Colonic mucosa (tissue), 4 donors: ENCODE measurements at regions not wholly inside any gene's neighbourhood (a gene's known extent, or its start where the extent isn't known, plus 50 kb on each side); places are given as distances from the start of the nearest gene placed in this dataset.

Experiments used
- DNase-seq: peaks from one replicate; pipeline ENCODE4 v3.0.0-alpha.2; 2020
- H3K27ac ChIP-seq: fragments of 200-600 bp; one replicate; pipeline ENCODE4 v1.8.0; 2021
- H3K27me3 ChIP-seq: fragments of 200-600 bp; one replicate; pipeline ENCODE4 v1.8.0; 2021
- H3K36me3 ChIP-seq: fragments of 200-600 bp; one replicate; pipeline ENCODE4 v1.8.0; 2021
- H3K4me1 ChIP-seq: fragments of 200-600 bp; one replicate; pipeline ENCODE4 v1.8.0; 2021; ENCODE audit warnings: mild to moderate bottlenecking
- H3K4me3 ChIP-seq: fragments of 200-600 bp; one replicate; pipeline ENCODE4 v1.8.0; 2021
- H3K9ac ChIP-seq, 2 donors: one replicate each; pipeline ENCODE4 v1.7.0; 2013; ENCODE audit warnings: control low read depth in 2 of 2, low read depth in 2 of 2, low read length in 2 of 2
- H3K9me3 ChIP-seq: fragments of 200-600 bp; one replicate; pipeline ENCODE4 v1.8.0; 2021
- CTCF ChIP-seq: fragments of 200-600 bp; IDR thresholded peaks from one replicate; pipeline ENCODE4 v1.8.0; 2022; ENCODE audit warnings: antibody characterized with exemption, mild to moderate bottlenecking
- intact Hi-C: fragments of 100-400 bp; cut with DNase I; formaldehyde crosslinking; loops from one replicate; pipeline ENCODE4 v1.14.1; 2022
- donor health status: healthy.
- donor health status: DM: no; HTN: no; CAD: no.
- donor health status: DM: no; HTN: no; CAD: no.

GRCh38 chr13:111908361-111908760 lies 158.6 kb upstream of the SOX1 start:
- Histone ChIP-seq H3K9ac (no peak overlapping the region), H3K9me3 (no peaks in the 10 kb centered on the region), H3K36me3 (no peaks in the 10 kb centered on the region), H3K4me1 (no peaks in the 10 kb centered on the region), H3K27me3 (no peaks in the 10 kb centered on the region), H3K4me3 (no peak overlapping the region), H3K27ac (no peak overlapping the region)
- intact Hi-C loops: no loop called here
- TF ChIP-seq CTCF: no peak
- DNase-seq: peak; percentile 12

GRCh38 chr13:111908981-111909380 lies 158.0 kb upstream of the SOX1 start:
- intact Hi-C loops: no loop called here
- Histone ChIP-seq H3K9ac (no peak overlapping the region), H3K36me3 (no peaks in the 10 kb centered on the region), H3K4me1 (no peaks in the 10 kb centered on the region), H3K4me3 (no peak overlapping the region), H3K27ac (no peak overlapping the region), H3K9me3 (no peaks in the 10 kb centered on the region), H3K27me3 (no peaks in the 10 kb centered on the region)
- peak; percentile 2 for DNase-seq
- no peak for TF ChIP-seq CTCF

GRCh38 chr13:111909501-111909900 lies 157.4 kb upstream of the SOX1 start:
- no peaks in the 10 kb centered on the region for H3K36me3 ChIP-seq
- TF ChIP-seq CTCF: no peak
- no peaks in the 10 kb centered on the region for H3K27me3 ChIP-seq
- H3K4me3 ChIP-seq: no peak overlapping the region
- intact Hi-C loops: no loop called here
- DNase-seq: no peak
- H3K27ac ChIP-seq: no peak overlapping the region
- no peaks in the 10 kb centered on the region for H3K9me3 ChIP-seq
- no peaks in the 10 kb centered on the region for H3K4me1 ChIP-seq
- H3K9ac ChIP-seq: no peak overlapping the region

- Histone ChIP-seq H3K9me3 (no peaks in the 10 kb centered on the region), H3K4me3 (no peak overlapping the region), H3K36me3 (no peaks in the 10 kb centered on the region), H3K9ac (no peak overlapping the region), H3K27ac (no peak overlapping the region), H3K27me3 (no peaks in the 10 kb centered on the region), H3K4me1 (no peaks in the 10 kb centered on the region)
- intact Hi-C loops: no loop called here
- TF ChIP-seq CTCF: no peak
- no peak for DNase-seq
Measured at GRCh38 chr13:111909971-111910671, 156.8 kb upstream of the SOX1 start.

GRCh38 chr13:111911121-111911720 lies 155.7 kb upstream of the SOX1 start:
- Histone ChIP-seq H3K27me3 (no peaks in the 10 kb centered on the region), H3K9ac (no peak overlapping the region), H3K36me3 (no peaks in the 10 kb centered on the region), H3K4me1 (no peaks in the 10 kb centered on the region), H3K4me3 (no peak overlapping the region), H3K9me3 (no peaks in the 10 kb centered on the region), H3K27ac (no peak overlapping the region)
- no peak for DNase-seq
- intact Hi-C loops: no loop called here
- no peak for TF ChIP-seq CTCF
